ENCODE measurements at regions not wholly inside any gene's neighbourhood (a gene's known extent, or its start where the extent isn't known, plus 50 kb on each side); places are given as distances from the start of the nearest gene placed in this dataset.

- TF ChIP-seq, protein P1, sequence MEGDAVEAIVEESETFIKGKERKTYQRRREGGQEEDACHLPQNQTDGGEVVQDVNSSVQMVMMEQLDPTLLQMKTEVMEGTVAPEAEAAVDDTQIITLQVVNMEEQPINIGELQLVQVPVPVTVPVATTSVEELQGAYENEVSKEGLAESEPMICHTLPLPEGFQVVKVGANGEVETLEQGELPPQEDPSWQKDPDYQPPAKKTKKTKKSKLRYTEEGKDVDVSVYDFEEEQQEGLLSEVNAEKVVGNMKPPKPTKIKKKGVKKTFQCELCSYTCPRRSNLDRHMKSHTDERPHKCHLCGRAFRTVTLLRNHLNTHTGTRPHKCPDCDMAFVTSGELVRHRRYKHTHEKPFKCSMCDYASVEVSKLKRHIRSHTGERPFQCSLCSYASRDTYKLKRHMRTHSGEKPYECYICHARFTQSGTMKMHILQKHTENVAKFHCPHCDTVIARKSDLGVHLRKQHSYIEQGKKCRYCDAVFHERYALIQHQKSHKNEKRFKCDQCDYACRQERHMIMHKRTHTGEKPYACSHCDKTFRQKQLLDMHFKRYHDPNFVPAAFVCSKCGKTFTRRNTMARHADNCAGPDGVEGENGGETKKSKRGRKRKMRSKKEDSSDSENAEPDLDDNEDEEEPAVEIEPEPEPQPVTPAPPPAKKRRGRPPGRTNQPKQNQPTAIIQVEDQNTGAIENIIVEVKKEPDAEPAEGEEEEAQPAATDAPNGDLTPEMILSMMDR (IDR thresholded peaks at IDR 0.05; ENCODE audit: poor library complexity, severe bottlenecking), result no peak
- ATAC-seq (ENCODE audit: low read depth), result no peak
Measured at GRCh38 chr12:127161466-127161865, 1105.5 kb upstream of the TMEM132C start.

DNA sequence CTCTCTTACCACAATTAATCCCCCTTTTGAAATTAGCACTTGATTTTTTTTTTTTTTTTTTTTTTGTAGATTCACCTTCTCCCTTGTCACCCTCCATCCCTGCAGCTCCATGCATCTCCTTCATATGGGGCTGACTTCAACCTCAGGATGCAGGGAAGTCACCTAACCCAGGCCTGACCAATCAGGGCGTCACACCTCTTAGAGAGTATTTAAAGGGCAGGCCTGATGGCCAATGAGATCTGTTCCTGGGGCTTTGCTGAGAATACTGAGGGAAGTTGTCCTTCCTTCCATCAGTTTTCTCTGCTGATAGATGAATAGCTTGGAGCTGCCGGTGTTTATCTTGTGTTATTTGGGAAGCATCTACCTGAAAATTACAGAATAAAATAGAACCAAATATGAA lies 1104.7 kb upstream of the TMEM132C start:
- H3K4me1 ChIP-seq (ENCODE audit: insufficient read depth, poor library complexity, severe bottlenecking), result peaks cover 15% of the 10 kb centered on the region
- no peak for DNase-seq (ENCODE audit: low spot score)
- peak overlapping the region; percentile 55 for H3K27ac ChIP-seq (ENCODE audit: poor library complexity, severe bottlenecking)
- H3K27me3 ChIP-seq (ENCODE audit: insufficient read depth, poor library complexity, severe bottlenecking), result no peaks in the 10 kb centered on the region
- ATAC-seq (ENCODE audit: low read depth), result no peak
- TF ChIP-seq, protein P1 (IDR thresholded peaks at IDR 0.05; ENCODE audit: poor library complexity, severe bottlenecking), result no peak
- H3K36me3 ChIP-seq (ENCODE audit: low read depth), result no peaks in the 10 kb centered on the region
- H3K9me3 ChIP-seq (ENCODE audit: severe bottlenecking), result no peaks in the 10 kb centered on the region
- no peak overlapping the region for H3K4me3 ChIP-seq (ENCODE audit: severe bottlenecking)

More at GRCh38 chr12:127161466-127161865, 1105.5 kb upstream of the TMEM132C start:
- DNase-seq (ENCODE audit: low spot score), result no peak
- H3K4me1 ChIP-seq (ENCODE audit: insufficient read depth, poor library complexity, severe bottlenecking), result peaks cover 15% of the 10 kb centered on the region
- H3K4me3 ChIP-seq (ENCODE audit: severe bottlenecking), result no peak overlapping the region
- no peak overlapping the region for H3K27ac ChIP-seq (ENCODE audit: poor library complexity, severe bottlenecking)
- no peaks in the 10 kb centered on the region for H3K36me3 ChIP-seq (ENCODE audit: low read depth)
- H3K27me3 ChIP-seq (ENCODE audit: insufficient read depth, poor library complexity, severe bottlenecking), result no peaks in the 10 kb centered on the region
- H3K9me3 ChIP-seq (ENCODE audit: severe bottlenecking), result no peaks in the 10 kb centered on the region

DNA sequence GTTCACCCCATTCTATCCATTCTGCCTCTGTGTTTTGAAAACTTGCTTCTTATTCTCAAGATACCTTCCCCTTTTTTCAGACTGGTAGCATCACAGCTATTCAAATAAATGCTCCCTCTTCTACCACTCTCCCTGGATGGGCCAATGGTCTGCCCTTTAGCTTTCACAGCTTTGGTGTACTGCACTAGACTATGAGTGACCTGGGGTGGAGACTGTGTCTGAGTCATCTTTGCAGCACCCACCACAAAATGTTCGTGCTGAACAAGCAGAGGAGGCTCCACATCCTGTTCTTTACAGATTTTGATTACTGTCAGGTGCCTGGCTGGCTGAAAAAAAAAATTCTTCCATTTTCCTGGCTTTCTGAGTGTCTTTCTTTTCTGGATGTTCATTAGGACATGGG lies 1104.1 kb upstream of the TMEM132C start:
- H3K36me3 ChIP-seq (ENCODE audit: low read depth), result no peaks in the 10 kb centered on the region
- no peak overlapping the region for H3K4me3 ChIP-seq (ENCODE audit: severe bottlenecking)
- H3K4me1 ChIP-seq (ENCODE audit: insufficient read depth, poor library complexity, severe bottlenecking), result peaks cover 15% of the 10 kb centered on the region
- peak overlapping the region; percentile 55 for H3K27ac ChIP-seq (ENCODE audit: poor library complexity, severe bottlenecking)
- no peak for DNase-seq (ENCODE audit: low spot score)
- TF ChIP-seq, protein P1 (IDR thresholded peaks at IDR 0.05; ENCODE audit: poor library complexity, severe bottlenecking), result no peak
- ATAC-seq (ENCODE audit: low read depth), result peak; percentile 83
- H3K9me3 ChIP-seq (ENCODE audit: severe bottlenecking), result no peaks in the 10 kb centered on the region
- no peaks in the 10 kb centered on the region for H3K27me3 ChIP-seq (ENCODE audit: insufficient read depth, poor library complexity, severe bottlenecking)

DNA sequence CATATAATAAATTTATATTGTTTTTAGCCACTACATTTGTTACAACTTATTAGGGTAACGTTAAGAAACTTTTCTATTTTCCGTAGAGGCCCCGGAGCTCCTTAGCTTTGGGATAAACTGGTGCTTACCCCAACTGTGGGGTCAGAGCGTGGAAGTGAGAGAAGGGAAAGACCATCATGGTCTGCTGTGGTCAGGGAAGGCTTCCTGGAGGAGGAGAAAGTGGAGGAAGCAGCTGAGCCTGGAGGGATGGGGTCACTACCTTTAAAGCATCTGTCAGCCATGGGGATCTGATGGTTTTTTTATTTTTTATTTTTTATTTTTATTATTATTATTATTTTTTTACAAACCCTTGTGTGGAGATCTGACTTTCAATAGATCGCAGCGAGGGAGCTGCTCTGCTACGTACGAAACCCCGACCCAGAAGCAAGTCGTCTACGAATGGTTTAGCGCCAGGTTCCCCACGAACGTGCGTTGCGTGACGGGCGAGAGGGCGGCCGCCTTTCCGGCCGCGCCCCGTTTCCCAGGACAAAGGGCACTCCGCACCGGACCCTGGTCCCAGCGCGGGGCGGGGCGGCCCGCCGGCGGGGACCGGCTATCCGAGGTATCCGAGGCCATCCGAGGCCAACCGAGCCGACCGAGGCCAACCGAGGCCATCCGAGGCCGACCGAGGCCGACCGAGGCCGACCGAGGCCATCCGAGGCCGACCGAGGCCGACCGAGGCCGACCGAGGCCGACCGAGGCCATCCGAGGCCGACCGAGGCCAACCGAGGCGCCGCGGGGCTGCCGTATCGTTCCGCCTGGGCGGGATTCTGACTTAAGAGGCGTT lies 1101.2 kb upstream of the TMEM132C start:
- no peaks in the 10 kb centered on the region for H3K9me3 ChIP-seq (ENCODE audit: severe bottlenecking)
- ATAC-seq (ENCODE audit: low read depth) (peak; percentile 85), DNase-seq (ENCODE audit: low spot score) (peak; percentile 74)
- TF ChIP-seq, protein P1 (IDR thresholded peaks at IDR 0.05; ENCODE audit: poor library complexity, severe bottlenecking), result no peak
- no peaks in the 10 kb centered on the region for H3K36me3 ChIP-seq (ENCODE audit: low read depth)
- no peaks in the 10 kb centered on the region for H3K27me3 ChIP-seq (ENCODE audit: insufficient read depth, poor library complexity, severe bottlenecking)
- H3K27ac ChIP-seq (ENCODE audit: poor library complexity, severe bottlenecking), result peak overlapping the region; percentile 51
- H3K4me1 ChIP-seq (ENCODE audit: insufficient read depth, poor library complexity, severe bottlenecking), result peaks cover 15% of the 10 kb centered on the region
- H3K4me3 ChIP-seq (ENCODE audit: severe bottlenecking), result peak overlapping the region; percentile 39
